Neutrophil (primary cell): ENCODE measurements at regions not wholly inside any gene's neighbourhood (a gene's known extent, or its start where the extent isn't known, plus 50 kb on each side); places are given as distances from the start of the nearest gene placed in this dataset.

ENCODE experiments used
- H3K27ac ChIP-seq: fragments of 200-600 bp; sonication (generic); 2 replicates; pipeline ENCODE4 v1.5.1; 2016; ENCODE audit warnings: mild to moderate bottlenecking, moderate library complexity
- H3K27me3 ChIP-seq: fragments of 200-600 bp; sonication (generic); 2 replicates; pipeline ENCODE4 v1.6.0; 2016; ENCODE audit warnings: mild to moderate bottlenecking
- H3K36me3 ChIP-seq: fragments of 200-600 bp; sonication (generic); 2 replicates; pipeline ENCODE4 v1.5.1; 2017
- H3K4me1 ChIP-seq, 2 experiments: fragments of 200-600 bp in 1 of 2; sonication (generic) in 1 of 2; 1 replicate in 1 of 2; 2 replicates in 1 of 2; pipeline versions ENCODE4 v1.5.1 to v1.6.1; 2013 to 2016; ENCODE audit warnings: low read depth in 1 of 2, low read length in 1 of 2, mild to moderate bottlenecking in 1 of 2, moderate library complexity in 1 of 2; ENCODE audit not compliant: control insufficient read depth in 1 of 2, insufficient read depth in 1 of 2
- H3K4me3 ChIP-seq, 2 experiments: fragments of 200-600 bp in 1 of 2; sonication (generic) in 1 of 2; 1 replicate in 1 of 2; 2 replicates in 1 of 2; pipeline ENCODE4 v1.5.1; 2013 to 2016; ENCODE audit warnings: low read depth in 1 of 2, low read length in 1 of 2, mild to moderate bottlenecking in 1 of 2, moderate library complexity in 1 of 2
- H3K9me3 ChIP-seq: fragments of 200-600 bp; sonication (generic); 2 replicates; pipeline ENCODE4 v1.5.1; 2016
- CTCF ChIP-seq: fragments of 200-600 bp; sonication (generic); IDR thresholded peaks from 2 replicates; pipeline ENCODE4 v1.5.1; 2016; ENCODE audit warnings: antibody characterized with exemption

DNA sequence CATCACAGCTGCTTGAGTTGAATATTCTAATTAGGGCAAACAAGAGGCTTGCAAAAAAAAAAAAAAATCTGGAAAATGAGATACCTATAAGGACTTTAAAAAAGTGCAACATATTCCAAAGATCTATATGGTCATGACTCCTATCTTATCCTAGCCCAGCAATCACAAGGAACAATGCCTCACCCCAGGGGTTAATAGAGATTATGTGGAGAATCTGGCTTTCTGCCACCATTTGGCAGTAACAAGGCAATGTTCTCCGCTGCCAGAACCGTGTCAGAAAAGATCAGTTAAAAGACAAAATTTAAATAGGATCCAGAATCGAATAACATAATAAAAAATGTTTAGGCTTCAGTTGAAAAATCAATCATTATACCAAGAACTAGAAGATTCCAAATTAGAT lies 1643.2 kb upstream of the PRR20A start:
- Histone ChIP-seq H3K27ac (no peak overlapping the region), H3K4me1 (no peaks in the 10 kb centered on the region), H3K27me3 (no peaks in the 10 kb centered on the region), H3K9me3 (no peaks in the 10 kb centered on the region), H3K4me3 (no peak overlapping the region), H3K36me3 (no peaks in the 10 kb centered on the region)
- no peak for TF ChIP-seq CTCF

- TF ChIP-seq CTCF: no peak
- H3K9me3 ChIP-seq: no peaks in the 10 kb centered on the region
- H3K4me1 ChIP-seq: no peaks in the 10 kb centered on the region
- H3K4me3 ChIP-seq: no peak overlapping the region
- no peak overlapping the region for H3K27ac ChIP-seq
- no peaks in the 10 kb centered on the region for H3K27me3 ChIP-seq
- H3K36me3 ChIP-seq: no peaks in the 10 kb centered on the region
Observed at GRCh38 chr13:55500694-55501093, 1640.0 kb upstream of the PRR20A start.

DNA sequence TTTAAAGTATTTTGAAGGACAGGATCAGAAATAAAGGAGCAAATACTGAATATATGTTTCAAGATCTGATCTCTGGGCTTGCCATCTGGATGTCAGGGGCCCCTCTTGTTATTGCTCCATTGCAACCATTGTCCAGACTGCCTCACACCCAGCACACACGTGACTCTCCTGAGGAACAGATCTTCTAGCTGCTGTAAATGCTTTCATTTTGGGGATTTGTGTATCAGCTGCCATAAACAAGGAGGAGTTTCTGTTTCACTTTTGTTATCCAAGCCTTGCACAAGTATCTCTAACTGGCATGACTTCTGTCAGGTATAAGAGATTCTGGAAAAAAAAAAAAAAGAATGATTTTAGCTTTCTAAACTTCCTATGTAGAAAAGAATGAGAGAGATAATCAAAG lies 1624.1 kb upstream of the PRR20A start:
- Histone ChIP-seq H3K27me3 (no peaks in the 10 kb centered on the region), H3K27ac (no peak overlapping the region), H3K9me3 (no peaks in the 10 kb centered on the region), H3K4me1 (no peaks in the 10 kb centered on the region), H3K4me3 (no peak overlapping the region), H3K36me3 (no peaks in the 10 kb centered on the region)
- TF ChIP-seq CTCF: no peak

- Histone ChIP-seq H3K4me3 (no peak overlapping the region), H3K4me1 (no peaks in the 10 kb centered on the region), H3K9me3 (no peaks in the 10 kb centered on the region), H3K27ac (no peak overlapping the region), H3K27me3 (no peaks in the 10 kb centered on the region), H3K36me3 (no peaks in the 10 kb centered on the region)
- no peak for TF ChIP-seq CTCF
Observed at GRCh38 chr13:55517312-55517711, 1623.4 kb upstream of the PRR20A start.

GRCh38 chr13:55528434-55528833 lies 1612.3 kb upstream of the PRR20A start:
- H3K4me1 ChIP-seq: no peaks in the 10 kb centered on the region
- no peaks in the 10 kb centered on the region for H3K9me3 ChIP-seq
- TF ChIP-seq CTCF: no peak
- H3K27me3 ChIP-seq: no peaks in the 10 kb centered on the region
- no peak overlapping the region for H3K4me3 ChIP-seq
- H3K36me3 ChIP-seq: no peaks in the 10 kb centered on the region
- no peak overlapping the region for H3K27ac ChIP-seq

GRCh38 chr13:55534306-55534705 lies 1606.4 kb upstream of the PRR20A start:
- Histone ChIP-seq H3K4me3 (no peak overlapping the region), H3K36me3 (no peaks in the 10 kb centered on the region), H3K4me1 (no peaks in the 10 kb centered on the region), H3K9me3 (no peaks in the 10 kb centered on the region), H3K27me3 (no peaks in the 10 kb centered on the region), H3K27ac (no peak overlapping the region)
- no peak for TF ChIP-seq CTCF
